ENCODE measurements at regions not wholly inside any gene's neighbourhood (a gene's known extent, or its start where the extent isn't known, plus 50 kb on each side); places are given as distances from the start of the nearest gene placed in this dataset.
"Not testable (repeated sequence)": the region's sequence is repeated elsewhere in the genome, so short reads cannot be mapped to it uniquely, and the experiment has no call there.

GRCh38 chr6:20341564-20341963, 60.1 kb upstream of the E2F3 start:
- no peak overlapping the region for H2AFZ ChIP-seq (ENCODE audit: low read depth, low read length, poor library complexity, severe bottlenecking)
- RAD21 ChIA-PET (ENCODE audit: low non-redundant PET in 1 of 2, low total read pairs in 2 of 2, uncharacterized antibody in 2 of 2, unreplicated experiment in 2 of 2) = no interaction called here

DNA sequence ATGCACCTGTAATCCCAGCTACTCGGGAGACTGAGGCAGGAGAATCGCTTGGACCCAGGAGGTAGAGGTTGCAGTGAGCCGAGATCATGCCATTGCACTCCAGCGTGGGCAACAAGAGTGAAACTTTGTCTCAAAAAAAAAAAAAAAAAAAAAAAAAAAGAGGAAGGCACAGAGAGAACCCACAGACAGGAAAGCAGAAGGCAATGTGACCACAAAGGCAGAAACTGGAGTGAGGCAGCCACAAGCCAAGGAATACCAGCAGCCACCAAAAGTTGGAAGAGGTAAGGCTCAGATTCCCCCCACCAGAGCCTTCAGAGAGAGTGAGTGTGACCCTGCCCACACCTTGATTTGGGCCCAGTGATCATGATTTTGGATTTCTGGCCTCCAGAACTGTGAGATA, 54.7 kb upstream of the E2F3 start:
- H3K4me2 ChIP-seq (ENCODE audit: low read length); H3K79me2 ChIP-seq (ENCODE audit: insufficient read depth, low read length); H3K9ac ChIP-seq (ENCODE audit: low read length); intact Hi-C loops (cut with micrococcal nuclease); H3K9me2 ChIP-seq (ENCODE audit: insufficient read depth); BruUV-seq (replicated peaks); H2AFZ ChIP-seq (ENCODE audit: low read depth, low read length, poor library complexity, severe bottlenecking); H4K20me1 ChIP-seq (ENCODE audit: insufficient read depth); H3K27ac ChIP-seq (ENCODE audit: low read depth, low read length); H3K9me3 ChIP-seq (ENCODE audit: control insufficient read depth in 1 of 2, insufficient read depth in 1 of 2, low read depth in 1 of 2, low read length in 2 of 2); RAD21 ChIA-PET (ENCODE audit: low non-redundant PET in 1 of 2, low total read pairs in 2 of 2, uncharacterized antibody in 2 of 2, unreplicated experiment in 2 of 2); H3K4me3 ChIP-seq (replicated peaks in 1 of 2; ENCODE audit: low read depth in 1 of 2, low read length in 2 of 2); CTCF ChIA-PET; H3K27me3 ChIP-seq (ENCODE audit: insufficient read depth, low read length); H3K4me1 ChIP-seq (ENCODE audit: control insufficient read depth in 1 of 2, insufficient read depth in 2 of 2, low read length in 2 of 2); H3K36me3 ChIP-seq (ENCODE audit: control insufficient read depth in 1 of 2, insufficient read depth in 2 of 2, low read length in 2 of 2); ATAC-seq; DNase-seq (ENCODE audit: low read depth, low spot score): not testable (repeated sequence)
- POLR2A ChIA-PET = interaction anchor here (0.7 kb wide), 1 partner anchor 606 kb away, joined by 4 read pairs; no protein-coding TSS in a partner anchor

More at GRCh38 chr6:20341564-20341963, 60.1 kb upstream of the E2F3 start:
- H4K20me1 ChIP-seq (ENCODE audit: insufficient read depth) = no peaks in the 10 kb centered on the region
- intact Hi-C loops (cut with micrococcal nuclease) = no loop called here
- no TSS peak for BruUV-seq (replicated peaks)
- ATAC-seq (no peak), DNase-seq (ENCODE audit: low read depth, low spot score) (no peak)
- H3K4me2 ChIP-seq (ENCODE audit: low read length) = no peak overlapping the region
- TF ChIP-seq EGR1 (IDR thresholded peaks at IDR 0.05; ENCODE audit: low read depth) (no peak), JUND (IDR thresholded peaks at IDR 0.05) (no peak), CBX3 (IDR thresholded peaks at IDR 0.05; ENCODE audit: low read depth) (no peak), CTCF (IDR thresholded peaks at IDR 0.05 in 2 of 3, conservative IDR thresholded peaks at IDR 0.05 in 1 of 3; ENCODE audit: borderline replicate concordance in 1 of 3, insufficient read depth in 1 of 3, low read depth in 2 of 3, low read length in 2 of 3) (no peak), SP1 (IDR thresholded peaks at IDR 0.05; ENCODE audit: low read depth) (no peak), ZNF274 (IDR thresholded peaks at IDR 0.05; ENCODE audit: low read depth, low read length) (no peak), EZH2phosphoT487 (IDR thresholded peaks at IDR 0.05; ENCODE audit: borderline replicate concordance) (no peak), SRF (IDR thresholded peaks at IDR 0.05; ENCODE audit: low read depth) (no peak), CEBPB (IDR thresholded peaks at IDR 0.05; ENCODE audit: low read depth) (no peak), ELF1 (IDR thresholded peaks at IDR 0.05; ENCODE audit: borderline replicate concordance, low read depth) (no peak), POLR2AphosphoS5 (IDR thresholded peaks at IDR 0.05; ENCODE audit: low read depth, low read length) (no peak), POLR2A (IDR thresholded peaks at IDR 0.05; ENCODE audit: borderline replicate concordance, extremely low read depth, insufficient read depth, insufficient read length) (no peak)
- TF ChIP-seq, protein P1, sequence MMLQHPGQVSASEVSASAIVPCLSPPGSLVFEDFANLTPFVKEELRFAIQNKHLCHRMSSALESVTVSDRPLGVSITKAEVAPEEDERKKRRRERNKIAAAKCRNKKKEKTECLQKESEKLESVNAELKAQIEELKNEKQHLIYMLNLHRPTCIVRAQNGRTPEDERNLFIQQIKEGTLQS (IDR thresholded peaks at IDR 0.05) = no peak
- no peaks in the 10 kb centered on the region for H3K79me2 ChIP-seq (ENCODE audit: insufficient read depth, low read length)
- H3K27me3 ChIP-seq (ENCODE audit: insufficient read depth, low read length) = no peaks in the 10 kb centered on the region
- H3K9me2 ChIP-seq (ENCODE audit: insufficient read depth) = no peaks in the 10 kb centered on the region
- no peak overlapping the region for H3K4me3 ChIP-seq (replicated peaks in 1 of 2; ENCODE audit: low read depth in 1 of 2, low read length in 2 of 2)
- no peak overlapping the region for H3K9ac ChIP-seq (ENCODE audit: low read length)
- no peaks in the 10 kb centered on the region for H3K9me3 ChIP-seq (ENCODE audit: control insufficient read depth in 1 of 2, insufficient read depth in 1 of 2, low read depth in 1 of 2, low read length in 2 of 2)
- ChIA-PET CTCF (no interaction called here), POLR2A (no interaction called here)
- no peak overlapping the region for H3K27ac ChIP-seq (ENCODE audit: low read depth, low read length)
- no peaks in the 10 kb centered on the region for H3K36me3 ChIP-seq (ENCODE audit: control insufficient read depth in 1 of 2, insufficient read depth in 2 of 2, low read length in 2 of 2)
- no peaks in the 10 kb centered on the region for H3K4me1 ChIP-seq (ENCODE audit: control insufficient read depth in 1 of 2, insufficient read depth in 2 of 2, low read length in 2 of 2)
